ENCODE measurements at regions not wholly inside any gene's neighbourhood (a gene's known extent, or its start where the extent isn't known, plus 50 kb on each side); places are given as distances from the start of the nearest gene placed in this dataset.

DNA sequence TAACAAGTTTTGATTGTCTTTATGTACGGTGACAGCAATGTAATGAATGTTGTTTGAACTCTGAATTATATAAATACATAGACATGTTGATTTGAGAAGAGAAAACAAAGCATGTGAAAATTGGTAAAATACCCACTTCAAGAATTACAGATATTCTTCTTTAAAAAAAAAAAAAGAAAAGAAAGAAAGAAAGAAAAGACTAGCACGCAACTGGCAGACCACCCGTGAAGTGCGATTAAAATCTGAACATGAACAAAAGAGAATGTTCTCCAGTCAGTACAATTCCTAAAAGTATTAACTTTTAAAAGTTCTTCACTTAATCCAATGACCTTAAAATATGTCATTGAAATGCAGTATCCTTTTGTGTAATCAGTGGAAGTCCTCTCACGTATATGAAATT is 434.9 kb downstream of the TFAP2A start:
- no peak for DNase-seq
- peaks cover 5% of the 10 kb centered on the region for H3K9me3 Mint-ChIP-seq
- H3K27me3 Mint-ChIP-seq, result no peaks in the 10 kb centered on the region
- no peaks in the 10 kb centered on the region for H3K4me1 Mint-ChIP-seq
- ChIA-PET POLR2A (no interaction called here), CTCF (no interaction called here)
- H3K27ac Mint-ChIP-seq, result no peak overlapping the region
- H3K4me3 Mint-ChIP-seq, result no peak overlapping the region
- H3K36me3 Mint-ChIP-seq (ENCODE audit: low read depth), result no peaks in the 10 kb centered on the region

DNA sequence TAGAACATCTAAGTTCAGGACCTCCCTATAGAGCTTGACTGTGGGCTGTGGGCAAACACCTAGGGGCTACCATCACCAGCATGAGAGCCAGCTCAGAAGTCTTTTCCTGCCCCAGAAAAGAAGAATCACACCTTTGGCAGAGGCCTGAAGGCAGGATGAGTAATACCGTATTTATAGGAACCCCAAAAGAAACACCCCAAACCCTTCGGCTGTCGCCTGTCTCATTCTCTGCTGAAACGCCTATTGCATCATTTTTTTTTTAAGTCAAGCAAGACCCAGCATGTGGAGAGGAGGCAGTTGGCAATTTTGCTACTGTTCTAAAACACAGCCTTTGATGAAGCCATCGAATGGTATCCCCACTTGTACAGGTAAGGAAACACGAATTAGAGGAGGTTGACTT is 436.4 kb downstream of the TFAP2A start:
- Mint-ChIP-seq H3K4me3 (no peak overlapping the region), H3K4me1 (no peaks in the 10 kb centered on the region), H3K27ac (no peak overlapping the region), H3K36me3 (ENCODE audit: low read depth) (no peaks in the 10 kb centered on the region), H3K9me3 (peaks cover under 1% of the 10 kb centered on the region), H3K27me3 (no peaks in the 10 kb centered on the region)
- no peak for DNase-seq
- POLR2A ChIA-PET, result no interaction called here
- CTCF ChIA-PET, result no interaction called here

DNA sequence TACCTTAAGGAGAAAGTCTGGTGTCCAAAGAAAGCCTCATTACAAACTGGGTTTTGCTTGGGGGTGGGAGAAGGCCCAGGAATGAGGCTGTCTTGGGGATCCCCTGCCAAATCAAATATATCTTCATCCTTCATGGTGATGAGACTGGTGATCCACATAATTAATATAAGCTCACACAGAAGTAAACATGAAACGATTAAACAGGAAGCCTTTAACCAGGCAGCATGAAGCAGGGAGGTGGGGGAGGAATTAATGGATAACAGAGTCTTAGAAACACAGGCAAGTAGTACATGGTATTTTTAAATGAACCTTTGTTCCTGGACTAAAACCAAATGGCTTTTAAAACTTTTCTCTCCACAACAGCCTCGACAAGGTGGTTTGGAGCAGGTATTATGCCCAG is 437.5 kb downstream of the TFAP2A start:
- no peaks in the 10 kb centered on the region for H3K4me1 Mint-ChIP-seq

DNA sequence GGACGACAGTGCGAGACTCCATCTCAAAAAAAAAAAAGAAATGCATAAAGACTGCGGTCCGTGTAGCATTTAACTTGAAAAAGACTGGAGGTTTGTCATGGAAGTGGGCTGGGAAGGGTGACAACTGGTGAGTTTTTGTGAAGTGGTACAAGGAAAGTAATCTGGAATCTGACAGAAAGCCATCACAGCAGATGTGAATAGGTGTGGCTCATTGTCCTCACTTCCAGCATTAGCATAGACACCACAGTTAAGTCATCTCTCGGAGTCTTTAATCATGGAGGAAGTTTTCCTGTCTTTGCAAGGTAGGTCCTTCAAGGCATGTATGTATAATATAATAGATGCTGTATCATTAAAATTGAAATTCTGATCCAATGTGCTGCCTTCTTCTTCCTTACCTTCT is 453.2 kb downstream of the TFAP2A start:
- ChIA-PET POLR2A (no interaction called here), CTCF (no interaction called here)
- H3K36me3 Mint-ChIP-seq (ENCODE audit: low read depth), result no peaks in the 10 kb centered on the region
- H3K27me3 Mint-ChIP-seq, result no peaks in the 10 kb centered on the region
- no peak overlapping the region for H3K27ac Mint-ChIP-seq
- H3K4me1 Mint-ChIP-seq, result no peaks in the 10 kb centered on the region
- H3K9me3 Mint-ChIP-seq, result peaks cover 3% of the 10 kb centered on the region
- no peak overlapping the region for H3K4me3 Mint-ChIP-seq
- DNase-seq, result no peak

More for the DNA sequence above, 437.5 kb downstream of the TFAP2A start:
- H3K4me3 Mint-ChIP-seq, result no peak overlapping the region
- peaks cover 3% of the 10 kb centered on the region for H3K9me3 Mint-ChIP-seq
- no peak overlapping the region for H3K27ac Mint-ChIP-seq
- POLR2A ChIA-PET, result no interaction called here
- no peaks in the 10 kb centered on the region for H3K27me3 Mint-ChIP-seq
- DNase-seq, result no peak
- H3K36me3 Mint-ChIP-seq (ENCODE audit: low read depth), result no peaks in the 10 kb centered on the region
- CTCF ChIA-PET, result no interaction called here

DNA sequence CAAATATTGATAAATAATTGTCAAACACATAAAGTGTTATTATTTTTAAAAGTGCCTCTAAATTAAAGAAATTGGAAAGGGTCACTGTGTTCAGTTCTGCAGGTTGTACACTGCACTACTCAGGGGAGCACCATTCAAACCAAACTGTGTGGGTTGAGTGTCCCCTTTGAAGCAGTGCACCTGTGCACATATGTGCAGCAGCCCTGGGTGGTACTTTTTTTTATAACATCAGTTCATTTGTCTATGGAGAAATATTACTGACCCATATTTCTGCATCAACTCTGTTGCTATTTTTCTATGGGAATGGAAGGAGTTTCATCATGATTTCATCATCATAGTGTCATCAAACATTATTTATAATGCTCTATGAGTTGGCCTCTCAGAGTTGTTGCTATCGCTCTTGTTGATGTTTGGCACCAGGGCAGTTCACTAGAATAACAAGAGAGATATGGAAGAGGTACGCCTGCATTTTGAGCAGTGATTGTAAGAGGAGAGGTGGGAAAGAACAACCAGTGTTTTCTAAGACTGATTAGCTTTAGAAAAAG is 457.6 kb downstream of the TFAP2A start:
- ChIA-PET POLR2A (no interaction called here), CTCF (no interaction called here)
- no peak for DNase-seq
- H3K27me3 Mint-ChIP-seq, result no peaks in the 10 kb centered on the region
- no peaks in the 10 kb centered on the region for H3K36me3 Mint-ChIP-seq (ENCODE audit: low read depth)
- no peak overlapping the region for H3K4me3 Mint-ChIP-seq
- peaks cover 4% of the 10 kb centered on the region for H3K9me3 Mint-ChIP-seq
- no peak overlapping the region for H3K27ac Mint-ChIP-seq
- no peaks in the 10 kb centered on the region for H3K4me1 Mint-ChIP-seq

DNA sequence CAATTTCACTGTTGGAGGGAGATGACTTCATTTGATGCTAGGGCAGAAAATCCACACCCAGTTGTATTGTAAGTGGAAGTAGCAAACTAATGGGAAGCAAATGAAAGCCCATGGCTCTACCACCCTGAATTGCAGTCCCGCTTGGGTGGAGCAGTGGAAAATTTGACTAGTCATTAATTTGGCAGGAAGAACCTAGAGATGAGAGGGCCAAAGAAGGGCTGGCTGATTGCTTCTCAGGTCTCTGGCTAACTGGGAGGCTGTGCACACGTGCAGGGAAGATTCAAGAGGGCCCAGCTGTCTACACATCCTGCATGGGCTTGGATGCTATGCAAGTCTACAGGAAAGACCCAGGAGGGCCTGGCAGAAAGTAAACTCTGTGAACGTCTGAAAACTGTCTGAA is 466.2 kb downstream of the TFAP2A start:
- H3K27ac Mint-ChIP-seq, result no peak overlapping the region
- DNase-seq, result no peak
- POLR2A ChIA-PET, result no interaction called here
- H3K4me1 Mint-ChIP-seq, result no peaks in the 10 kb centered on the region
- CTCF ChIA-PET, result no interaction called here
- no peaks in the 10 kb centered on the region for H3K9me3 Mint-ChIP-seq
- H3K4me3 Mint-ChIP-seq, result no peak overlapping the region
- no peaks in the 10 kb centered on the region for H3K27me3 Mint-ChIP-seq
- H3K36me3 Mint-ChIP-seq (ENCODE audit: low read depth), result no peaks in the 10 kb centered on the region

DNA sequence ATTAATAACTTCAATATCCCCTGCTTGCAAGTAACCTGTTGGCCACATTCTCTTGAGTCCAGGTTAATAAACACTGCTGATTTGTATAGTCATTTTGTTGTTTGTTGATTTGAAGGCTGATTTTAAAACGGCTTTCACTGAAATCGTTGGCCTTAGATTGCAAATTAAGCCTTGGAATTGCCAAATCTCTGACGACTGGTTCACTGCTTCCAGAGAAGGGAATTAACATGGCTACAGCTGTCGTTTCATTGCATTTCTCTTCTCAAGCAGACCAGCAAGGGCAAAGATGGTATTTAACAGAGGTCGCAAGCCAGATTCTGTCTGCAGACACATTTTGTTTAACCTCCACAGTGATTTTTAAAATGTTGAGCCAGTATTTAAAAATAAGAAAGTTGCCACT is 470.9 kb downstream of the TFAP2A start:
- no peak overlapping the region for H3K27ac Mint-ChIP-seq
- no peak overlapping the region for H3K4me3 Mint-ChIP-seq
- ChIA-PET POLR2A (no interaction called here), CTCF (no interaction called here)
- no peaks in the 10 kb centered on the region for H3K36me3 Mint-ChIP-seq (ENCODE audit: low read depth)
- DNase-seq, result no peak
- H3K4me1 Mint-ChIP-seq, result no peaks in the 10 kb centered on the region
- H3K9me3 Mint-ChIP-seq, result no peaks in the 10 kb centered on the region
- no peaks in the 10 kb centered on the region for H3K27me3 Mint-ChIP-seq

DNA sequence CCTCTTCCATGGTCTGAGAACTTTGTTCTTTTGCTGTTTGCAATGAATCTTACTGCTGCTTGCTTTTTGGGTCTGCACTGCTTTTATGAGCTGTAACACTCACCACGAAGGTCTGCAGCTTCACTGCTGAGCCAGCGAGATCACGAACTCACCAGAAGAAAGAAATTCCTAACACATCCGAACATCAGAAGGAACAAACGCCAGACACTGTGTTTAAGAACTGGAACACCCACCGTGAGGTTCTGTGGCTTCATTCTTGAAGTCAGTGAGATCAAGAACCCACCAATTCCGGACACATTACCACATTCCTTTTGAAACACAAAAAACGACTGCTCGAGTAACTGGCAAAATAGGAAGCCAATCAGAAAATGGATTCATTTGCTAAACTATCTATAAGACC is 471.8 kb downstream of the TFAP2A start:
- no peaks in the 10 kb centered on the region for H3K9me3 Mint-ChIP-seq
- no peaks in the 10 kb centered on the region for H3K27me3 Mint-ChIP-seq
- POLR2A ChIA-PET, result no interaction called here
- no peaks in the 10 kb centered on the region for H3K36me3 Mint-ChIP-seq (ENCODE audit: low read depth)
- H3K4me3 Mint-ChIP-seq, result no peak overlapping the region
- CTCF ChIA-PET, result no interaction called here
- H3K4me1 Mint-ChIP-seq, result no peaks in the 10 kb centered on the region
- no peak for DNase-seq
- H3K27ac Mint-ChIP-seq, result no peak overlapping the region

DNA sequence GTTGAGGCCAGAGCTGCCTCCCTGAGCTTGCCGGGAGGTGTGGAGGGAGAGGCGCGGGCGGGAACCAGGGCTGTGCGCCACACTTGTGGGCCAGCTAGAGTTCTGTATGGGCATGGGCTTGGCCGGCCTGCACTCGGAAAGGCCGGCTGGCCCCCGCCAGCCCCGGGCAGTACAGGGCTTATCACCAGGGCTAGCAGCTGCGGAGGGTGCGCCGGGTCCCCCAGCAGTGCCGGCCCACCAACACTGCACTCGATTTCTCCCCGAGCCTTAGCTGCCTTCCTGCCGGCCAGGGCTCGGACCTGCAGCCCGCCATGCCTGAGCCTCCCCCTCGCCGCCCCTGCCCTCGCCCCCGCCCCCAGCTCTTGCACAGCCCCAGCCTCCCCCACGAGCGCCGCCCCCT is 472.7 kb downstream of the TFAP2A start:
- no peak for DNase-seq
- Mint-ChIP-seq H3K36me3 (ENCODE audit: low read depth) (no peaks in the 10 kb centered on the region), H3K4me3 (no peak overlapping the region), H3K27me3 (no peaks in the 10 kb centered on the region), H3K27ac (no peak overlapping the region), H3K4me1 (no peaks in the 10 kb centered on the region), H3K9me3 (no peaks in the 10 kb centered on the region)
- POLR2A ChIA-PET, result no interaction called here
- CTCF ChIA-PET, result no interaction called here

DNA sequence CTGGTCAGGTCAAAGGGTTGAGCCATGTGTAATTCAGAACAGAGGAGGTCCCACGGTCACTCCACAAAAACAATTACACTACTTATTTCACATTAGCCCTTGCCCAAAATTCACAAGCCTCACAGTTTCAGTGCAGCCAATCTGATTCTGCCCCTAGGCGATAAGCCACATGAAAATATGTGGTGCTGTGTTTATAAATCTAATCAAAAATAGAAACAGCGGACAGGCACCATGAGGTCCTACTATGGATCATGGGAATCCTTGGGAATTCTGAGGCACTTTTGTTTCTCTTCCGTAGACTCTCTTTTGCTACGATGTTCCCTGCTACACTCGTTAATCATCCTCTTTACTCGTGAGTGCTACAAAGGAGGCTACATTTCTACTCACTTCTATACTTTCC is 476.1 kb downstream of the TFAP2A start:
- CTCF ChIA-PET, result no interaction called here
- Mint-ChIP-seq H3K36me3 (ENCODE audit: low read depth) (no peaks in the 10 kb centered on the region), H3K4me3 (no peak overlapping the region), H3K27me3 (no peaks in the 10 kb centered on the region), H3K9me3 (no peaks in the 10 kb centered on the region), H3K4me1 (no peaks in the 10 kb centered on the region), H3K27ac (no peak overlapping the region)
- DNase-seq, result no peak
- POLR2A ChIA-PET, result no interaction called here

DNA sequence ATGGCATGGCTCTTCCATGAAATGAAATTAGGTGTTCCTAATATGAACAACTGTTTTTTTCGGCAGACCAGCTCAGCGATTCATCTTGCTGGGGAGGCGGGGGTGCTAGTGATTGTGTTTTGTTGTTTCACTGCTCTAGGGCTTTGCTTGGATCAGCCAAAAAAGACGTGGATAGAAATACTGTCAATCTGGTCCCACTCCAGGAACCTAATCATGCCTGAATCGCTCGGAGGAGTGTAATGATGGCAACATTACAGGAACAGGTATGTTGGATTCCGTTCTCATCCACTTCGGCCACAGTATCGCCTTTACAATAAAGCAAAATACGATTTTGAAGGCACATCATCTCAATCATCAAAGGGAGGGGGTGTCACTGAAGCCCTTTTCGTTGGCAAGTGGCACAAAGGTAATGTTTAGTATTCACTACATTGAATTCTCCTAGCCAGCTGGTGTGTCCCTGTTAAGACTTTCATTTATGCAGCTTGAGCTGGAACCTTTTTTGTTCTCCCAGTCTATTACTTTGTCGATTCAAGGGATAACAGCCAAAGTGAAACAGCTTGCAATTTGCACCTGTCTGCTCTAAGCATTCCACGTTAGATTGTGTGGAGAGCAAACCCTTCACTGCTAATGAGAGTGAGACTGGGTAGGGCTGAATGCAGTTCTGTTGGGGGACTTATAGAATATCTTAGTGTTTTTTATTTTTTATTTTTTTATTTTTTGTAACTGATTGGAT is 477.7 kb downstream of the TFAP2A start:
- CTCF ChIA-PET, result no interaction called here
- no peak overlapping the region for H3K4me3 Mint-ChIP-seq

DNA sequence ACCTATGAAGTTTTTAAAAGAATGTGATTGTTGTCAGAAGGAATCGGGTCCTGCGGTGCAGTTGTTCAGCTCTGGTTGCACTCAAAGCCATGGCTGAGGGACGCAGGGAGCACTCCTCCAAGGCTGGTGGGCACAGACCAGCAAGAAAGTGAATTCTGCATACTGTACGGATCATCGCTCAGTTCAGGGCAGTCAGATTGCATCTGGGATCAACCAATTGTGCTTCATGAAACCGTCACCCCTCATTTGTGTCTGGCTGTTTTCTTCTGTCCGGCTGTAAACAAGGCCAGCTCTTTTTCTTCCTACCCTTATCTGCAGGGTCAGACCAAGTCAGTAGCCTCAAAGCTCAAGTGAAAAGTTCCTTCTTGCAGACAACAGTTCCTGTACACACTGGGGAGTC is 478.3 kb downstream of the TFAP2A start:
- no peaks in the 10 kb centered on the region for H3K27me3 Mint-ChIP-seq
- no peak for DNase-seq
- ChIA-PET POLR2A (no interaction called here), CTCF (no interaction called here)
- no peaks in the 10 kb centered on the region for H3K4me1 Mint-ChIP-seq
- no peak overlapping the region for H3K27ac Mint-ChIP-seq
- H3K9me3 Mint-ChIP-seq, result no peaks in the 10 kb centered on the region
- H3K4me3 Mint-ChIP-seq, result no peak overlapping the region
- no peaks in the 10 kb centered on the region for H3K36me3 Mint-ChIP-seq (ENCODE audit: low read depth)

More for the DNA sequence above, 477.7 kb downstream of the TFAP2A start:
- Mint-ChIP-seq H3K27me3 (no peaks in the 10 kb centered on the region), H3K4me1 (no peaks in the 10 kb centered on the region), H3K27ac (no peak overlapping the region), H3K9me3 (no peaks in the 10 kb centered on the region), H3K36me3 (ENCODE audit: low read depth) (no peaks in the 10 kb centered on the region)
- POLR2A ChIA-PET, result no interaction called here
- DNase-seq, result no peak

DNA sequence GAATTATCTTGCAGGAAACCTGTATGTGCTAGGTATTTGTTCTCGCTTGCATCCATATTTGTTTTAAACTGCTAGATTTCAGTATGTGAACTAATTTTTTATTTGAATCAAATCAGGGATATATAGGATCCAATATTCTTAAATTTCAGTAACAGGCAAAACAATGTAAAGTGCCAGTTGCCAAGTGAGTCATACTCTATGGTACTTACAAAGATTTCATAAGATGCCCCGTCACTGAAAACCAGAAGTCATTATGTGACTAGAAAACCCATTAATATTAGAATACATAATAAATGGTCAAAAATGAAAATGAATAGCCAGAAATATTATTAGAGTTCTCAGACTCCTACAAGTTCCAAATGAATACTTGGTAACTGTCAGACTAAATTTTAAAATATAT is 481.2 kb downstream of the TFAP2A start:
- no peaks in the 10 kb centered on the region for H3K4me1 Mint-ChIP-seq
- ChIA-PET POLR2A (no interaction called here), CTCF (no interaction called here)
- H3K36me3 Mint-ChIP-seq (ENCODE audit: low read depth), result no peaks in the 10 kb centered on the region
- no peak overlapping the region for H3K27ac Mint-ChIP-seq
- no peaks in the 10 kb centered on the region for H3K9me3 Mint-ChIP-seq
- no peaks in the 10 kb centered on the region for H3K27me3 Mint-ChIP-seq
- H3K4me3 Mint-ChIP-seq, result no peak overlapping the region
- DNase-seq, result no peak

DNA sequence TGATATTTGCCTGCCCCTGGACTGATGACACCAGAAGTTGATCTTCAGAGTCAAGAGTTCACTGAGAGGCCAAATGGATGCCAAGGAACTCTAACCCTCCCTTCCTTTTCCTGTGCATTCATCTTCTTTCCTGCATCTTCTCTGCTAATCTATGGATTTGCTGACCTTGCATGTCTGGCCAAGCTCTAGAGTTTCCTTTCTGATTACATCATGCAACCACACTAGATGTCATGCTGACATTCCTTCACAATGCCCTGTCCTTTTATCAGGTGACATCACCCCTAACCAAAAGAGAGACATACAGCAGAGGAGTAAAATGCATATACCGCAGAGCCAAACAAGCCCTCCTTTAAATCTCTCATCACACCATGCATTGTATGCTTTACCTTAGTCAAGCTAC is 487.6 kb downstream of the TFAP2A start:
- Mint-ChIP-seq H3K27me3 (no peaks in the 10 kb centered on the region), H3K4me3 (no peak overlapping the region), H3K36me3 (ENCODE audit: low read depth) (no peaks in the 10 kb centered on the region), H3K4me1 (no peaks in the 10 kb centered on the region), H3K9me3 (peaks cover 3% of the 10 kb centered on the region), H3K27ac (no peak overlapping the region)
- POLR2A ChIA-PET, result no interaction called here
- CTCF ChIA-PET, result no interaction called here
- DNase-seq, result no peak

All from activated CD4-positive, alpha-beta T cell treated with anti-CD3 and anti-CD28 coated beads, Interleukin-2, amount 10 ng/mL, durations not matched to agents 7 days and 5 days (primary cell).